ENCODE measurements at regions not wholly inside any gene's neighbourhood (a gene's known extent, or its start where the extent isn't known, plus 50 kb on each side); places are given as distances from the start of the nearest gene placed in this dataset.
"Not testable (repeated sequence)": the region's sequence is repeated elsewhere in the genome, so short reads cannot be mapped to it uniquely, and the experiment has no call there.

- no peak for DNase-seq (ENCODE audit: low read depth)
These were observed 238.3 kb downstream of the COG6 start for GRCh38 chr13:39893808-39894207.

GRCh38 chr13:39894586-39894985, 239.1 kb downstream of the COG6 start:
- no peak for DNase-seq (ENCODE audit: low read depth)

GRCh38 chr13:39895254-39895653, 239.8 kb downstream of the COG6 start:
- DNase-seq (ENCODE audit: low read depth), result no peak

GRCh38 chr13:39897636-39898035, 242.2 kb downstream of the COG6 start:
- DNase-seq (ENCODE audit: low read depth), result peak; percentile 34

- no peak for DNase-seq (ENCODE audit: low read depth)
These were observed 244.8 kb downstream of the COG6 start for GRCh38 chr13:39900106-39900750.

- no peak for DNase-seq (ENCODE audit: low read depth)
These were observed 249.5 kb downstream of the COG6 start for GRCh38 chr13:39904959-39905358.

DNA sequence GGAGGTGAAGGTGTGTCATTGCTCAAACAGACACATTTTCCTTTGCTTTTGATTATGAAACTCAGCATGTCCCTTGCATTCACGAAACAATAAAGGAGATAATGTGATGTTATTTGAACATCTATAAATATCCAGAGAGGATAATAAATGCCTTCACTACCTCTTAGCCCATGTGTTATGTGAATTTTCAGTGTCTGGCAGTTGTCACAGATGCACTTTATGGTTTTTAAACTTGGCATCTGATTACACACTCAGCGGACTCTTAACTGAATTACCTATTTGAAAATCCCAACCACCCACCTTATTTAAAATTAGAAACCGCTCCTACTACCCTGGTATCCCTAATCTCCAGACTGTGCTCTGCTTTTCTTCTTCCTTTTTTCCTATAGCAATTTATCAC, 254.2 kb downstream of the COG6 start:
- DNase-seq (ENCODE audit: low read depth), result no peak

DNA sequence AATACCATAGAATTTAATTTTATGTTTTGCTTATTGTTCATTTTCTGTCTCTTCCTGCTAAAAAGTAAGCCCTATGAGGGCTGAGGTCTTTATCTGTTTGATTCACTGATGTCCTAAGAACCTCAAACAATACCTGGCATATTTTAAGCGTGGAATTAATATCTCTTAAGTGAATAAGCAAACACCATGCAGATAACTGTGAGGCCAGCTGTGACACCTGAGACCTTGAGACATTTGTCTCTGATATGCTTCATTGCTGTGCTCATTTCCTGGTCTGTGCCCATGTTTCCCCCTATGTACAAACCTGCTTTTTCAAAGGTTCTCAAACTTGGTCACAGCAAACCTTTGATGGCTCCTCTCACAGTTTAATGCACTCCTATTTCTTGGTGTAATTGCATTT, 254.6 kb downstream of the COG6 start:
- DNase-seq (ENCODE audit: low read depth), result no peak

- peak; percentile 28 for DNase-seq (ENCODE audit: low read depth)
These were observed 255.4 kb downstream of the COG6 start for GRCh38 chr13:39910833-39911232.

GRCh38 chr13:39913339-39913738, 257.9 kb downstream of the COG6 start:
- no peak for DNase-seq (ENCODE audit: low read depth)

DNA sequence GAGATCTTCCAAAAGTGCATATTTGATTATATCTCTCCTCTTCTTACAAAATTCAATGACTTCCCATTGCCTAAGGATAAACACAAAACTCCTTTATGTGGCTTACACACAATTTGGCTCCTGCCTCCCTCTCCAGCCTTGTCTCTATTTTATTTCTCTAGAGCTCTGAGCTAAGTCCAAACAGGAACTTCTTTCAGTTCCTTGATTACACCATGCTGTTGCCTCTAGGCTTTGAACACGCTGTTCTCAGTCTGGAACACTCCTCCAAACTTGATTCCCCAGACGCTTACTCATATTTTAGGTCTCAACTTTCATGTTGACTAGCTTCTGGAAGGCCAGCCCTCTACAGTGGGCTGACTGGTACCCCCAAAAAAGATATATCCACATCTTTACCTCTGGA, 258.5 kb downstream of the COG6 start:
- no peak for DNase-seq (ENCODE audit: low read depth)

- DNase-seq (ENCODE audit: low read depth), result no peak
These were observed 260.0 kb downstream of the COG6 start for GRCh38 chr13:39915418-39915817.

DNA sequence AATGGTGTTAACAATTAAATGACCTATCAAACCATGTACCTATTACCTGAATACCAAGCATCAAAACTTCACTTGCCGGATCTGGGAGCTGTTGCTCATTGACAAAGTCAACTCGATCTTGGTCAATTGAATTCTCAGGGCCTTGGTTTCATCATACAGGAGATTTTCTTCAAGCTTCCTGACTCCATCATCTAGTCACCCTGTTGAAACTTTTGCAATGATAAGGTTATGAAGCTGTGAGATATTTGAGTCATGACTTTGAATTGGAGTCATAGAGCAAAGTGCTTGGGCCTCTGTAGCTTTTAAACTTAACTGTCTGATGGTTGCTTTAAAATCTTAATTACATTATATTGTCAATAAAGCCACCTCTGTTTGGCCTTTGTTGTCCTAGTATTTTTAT, 260.9 kb downstream of the COG6 start:
- no peak for DNase-seq (ENCODE audit: low read depth)

DNA sequence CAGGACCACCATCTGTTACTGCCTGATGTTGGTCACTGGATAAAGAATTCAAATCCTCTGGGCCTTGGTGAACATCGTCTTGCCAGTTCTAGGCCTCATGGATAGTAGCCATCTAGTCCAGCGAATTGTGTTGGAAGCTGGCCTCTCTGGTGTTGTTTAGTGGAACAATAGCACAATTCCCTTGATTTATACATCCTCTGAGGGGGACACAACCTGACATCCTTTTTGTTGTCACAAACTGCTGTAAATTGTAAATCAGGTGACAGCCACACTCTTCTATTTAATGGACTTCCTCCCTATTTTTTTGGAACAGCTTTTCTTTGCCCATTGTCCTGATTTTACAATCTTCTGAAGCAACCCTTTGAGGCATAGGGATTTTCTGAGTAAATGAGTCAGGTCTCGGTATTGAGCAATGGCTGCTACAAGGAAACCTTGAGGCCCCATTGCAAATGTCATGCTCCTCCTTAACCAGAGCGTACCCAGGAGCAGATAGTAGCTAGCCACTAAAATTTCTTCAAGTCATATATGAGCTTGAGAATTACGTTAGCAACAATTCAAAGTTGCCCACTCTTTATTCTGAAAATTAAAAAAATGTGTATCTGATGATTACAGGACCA, 263.3 kb downstream of the COG6 start:
- DNase-seq (ENCODE audit: low read depth), result no peak

GRCh38 chr13:39920613-39921012, 265.2 kb downstream of the COG6 start:
- no peak for DNase-seq (ENCODE audit: low read depth)

- no peak for DNase-seq (ENCODE audit: low read depth)
These were observed 270.9 kb downstream of the COG6 start for GRCh38 chr13:39926345-39926744.

DNA sequence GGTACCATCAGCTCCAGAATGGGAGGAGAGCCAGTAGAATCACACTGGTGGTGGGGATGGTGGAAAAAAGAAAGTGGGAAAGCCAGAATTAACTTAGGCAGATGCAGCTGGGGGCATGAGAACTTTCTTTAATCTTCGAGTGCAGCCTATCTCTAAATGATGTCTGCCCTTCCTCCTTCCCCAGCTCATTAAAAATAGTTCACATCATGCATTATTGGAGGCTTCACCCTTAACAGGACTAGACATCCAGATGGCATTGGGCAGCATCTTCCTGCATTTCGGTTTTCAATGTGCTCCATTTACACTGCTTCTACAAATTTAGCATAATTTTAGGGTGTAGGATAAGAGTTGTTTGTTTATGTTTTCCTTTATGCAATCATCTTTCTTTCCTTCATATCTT, 272.8 kb downstream of the COG6 start:
- DNase-seq (ENCODE audit: low read depth), result no peak

DNA sequence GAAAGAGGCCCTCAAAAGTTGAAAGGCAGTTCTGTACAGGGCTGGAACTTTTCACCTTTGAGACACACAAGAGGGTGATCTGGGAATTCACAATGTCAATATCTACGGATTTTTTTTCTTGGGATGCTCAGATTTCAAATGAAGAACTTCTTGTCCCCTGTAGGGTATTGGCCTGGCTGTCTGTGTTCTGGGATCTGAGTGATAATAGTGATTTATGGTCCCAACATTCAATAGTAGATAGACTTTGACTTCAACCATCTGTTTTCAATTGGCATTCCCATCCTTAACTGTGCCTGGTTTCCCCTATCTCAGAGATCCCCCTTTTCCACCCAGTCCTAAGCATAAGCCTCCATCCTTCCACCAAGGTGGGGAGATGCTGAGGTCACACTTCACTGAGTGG, 274.1 kb downstream of the COG6 start:
- no peak for DNase-seq (ENCODE audit: low read depth)

GRCh38 chr13:39930060-39930459, 274.6 kb downstream of the COG6 start:
- DNase-seq (ENCODE audit: low read depth), result no peak

GRCh38 chr13:39930544-39931444, 275.3 kb downstream of the COG6 start:
- DNase-seq (ENCODE audit: low read depth), result no peak

- DNase-seq (ENCODE audit: low read depth), result no peak
These were observed 276.0 kb downstream of the COG6 start for GRCh38 chr13:39931505-39931904.

DNA sequence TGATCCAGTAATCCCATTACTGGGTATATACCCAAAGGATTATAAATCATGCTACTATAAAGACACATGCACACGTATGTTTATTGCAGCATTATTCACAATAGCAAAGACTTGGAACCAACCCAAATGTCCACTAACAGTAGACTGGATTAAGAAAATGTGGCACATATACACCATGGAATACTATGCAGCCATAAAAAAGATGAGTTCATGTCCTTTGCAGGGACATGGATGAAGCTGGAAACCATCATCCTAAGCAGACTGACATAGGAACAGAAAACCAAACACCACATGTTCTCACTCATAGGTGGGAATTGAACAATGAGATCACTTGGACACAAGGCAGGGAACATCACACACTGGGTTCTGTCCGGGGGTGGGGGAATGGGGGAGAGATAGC, 277.1 kb downstream of the COG6 start:
- not testable (repeated sequence) for DNase-seq (ENCODE audit: low read depth)

DNA sequence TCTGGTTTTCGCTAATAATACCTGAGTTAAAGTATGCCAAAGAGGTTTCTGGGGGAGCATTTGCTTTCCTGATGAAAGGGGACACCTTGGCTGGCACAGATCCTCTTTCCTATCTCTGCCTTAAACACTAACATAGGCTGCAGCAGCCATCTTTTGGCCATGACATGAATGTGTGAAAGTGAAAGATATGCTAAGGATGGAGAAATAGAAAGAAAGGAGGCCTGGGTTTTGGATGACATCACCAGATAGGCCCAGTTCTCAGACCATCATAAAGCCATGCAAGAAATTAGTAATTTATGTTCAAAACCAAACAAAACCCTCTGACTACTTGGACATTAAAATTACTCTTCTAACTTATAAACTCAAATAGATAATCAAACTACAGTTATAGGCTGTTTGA, 279.7 kb downstream of the COG6 start:
- no peak for DNase-seq (ENCODE audit: low read depth)
